ENCODE measurements at regions not wholly inside any gene's neighbourhood (a gene's known extent, or its start where the extent isn't known, plus 50 kb on each side); places are given as distances from the start of the nearest gene placed in this dataset.

GRCh38 chr9:135242406-135242805, 154.9 kb downstream of the OLFM1 start:
- Histone ChIP-seq H3K79me2 (replicated peaks; ENCODE audit: insufficient read depth, low read length) (no peaks in the 10 kb centered on the region), H4K20me1 (ENCODE audit: insufficient read depth) (no peaks in the 10 kb centered on the region), H3K9me3 (ENCODE audit: low read length) (no peaks in the 10 kb centered on the region), H3K36me3 (ENCODE audit: insufficient read depth, low read length) (no peaks in the 10 kb centered on the region), H3F3A (ENCODE audit: insufficient read depth, low read length, poor library complexity, severe bottlenecking) (no peaks in the 10 kb centered on the region), H3K9ac (ENCODE audit: low read length) (no peak overlapping the region), H3K4me2 (ENCODE audit: low read length) (no peak overlapping the region), H3K27me3 (ENCODE audit: insufficient read depth, low read depth, low read length) (no peaks in the 10 kb centered on the region), H3K9me2 (ENCODE audit: insufficient read depth, low read length) (no peaks in the 10 kb centered on the region), H3K4me3 (ENCODE audit: low read length) (no peak overlapping the region), H2AFZ (ENCODE audit: low read depth, low read length) (no peak overlapping the region), H3K27ac (ENCODE audit: low read length) (no peak overlapping the region)
- TF ChIP-seq SMC3 (conservative IDR thresholded peaks at IDR 0.05; ENCODE audit: poor library complexity) (no peak), TAF1 (IDR thresholded peaks at IDR 0.05; ENCODE audit: low read depth) (no peak), EP300 (conservative IDR thresholded peaks at IDR 0.05; ENCODE audit: poor library complexity, severe bottlenecking) (no peak), POLR2AphosphoS5 (IDR thresholded peaks at IDR 0.05) (no peak), MXI1 (conservative IDR thresholded peaks at IDR 0.05; ENCODE audit: poor library complexity, severe bottlenecking) (no peak), RAD21 (conservative IDR thresholded peaks at IDR 0.05) (no peak), EZH2 (IDR thresholded peaks at IDR 0.05; ENCODE audit: borderline replicate concordance, insufficient read depth, low read length, poor library complexity, severe bottlenecking) (no peak)
- TF ChIP-seq, protein P1, sequence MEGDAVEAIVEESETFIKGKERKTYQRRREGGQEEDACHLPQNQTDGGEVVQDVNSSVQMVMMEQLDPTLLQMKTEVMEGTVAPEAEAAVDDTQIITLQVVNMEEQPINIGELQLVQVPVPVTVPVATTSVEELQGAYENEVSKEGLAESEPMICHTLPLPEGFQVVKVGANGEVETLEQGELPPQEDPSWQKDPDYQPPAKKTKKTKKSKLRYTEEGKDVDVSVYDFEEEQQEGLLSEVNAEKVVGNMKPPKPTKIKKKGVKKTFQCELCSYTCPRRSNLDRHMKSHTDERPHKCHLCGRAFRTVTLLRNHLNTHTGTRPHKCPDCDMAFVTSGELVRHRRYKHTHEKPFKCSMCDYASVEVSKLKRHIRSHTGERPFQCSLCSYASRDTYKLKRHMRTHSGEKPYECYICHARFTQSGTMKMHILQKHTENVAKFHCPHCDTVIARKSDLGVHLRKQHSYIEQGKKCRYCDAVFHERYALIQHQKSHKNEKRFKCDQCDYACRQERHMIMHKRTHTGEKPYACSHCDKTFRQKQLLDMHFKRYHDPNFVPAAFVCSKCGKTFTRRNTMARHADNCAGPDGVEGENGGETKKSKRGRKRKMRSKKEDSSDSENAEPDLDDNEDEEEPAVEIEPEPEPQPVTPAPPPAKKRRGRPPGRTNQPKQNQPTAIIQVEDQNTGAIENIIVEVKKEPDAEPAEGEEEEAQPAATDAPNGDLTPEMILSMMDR (IDR thresholded peaks at IDR 0.05; ENCODE audit: poor library complexity, severe bottlenecking): no peak
- TF ChIP-seq, protein P2, sequence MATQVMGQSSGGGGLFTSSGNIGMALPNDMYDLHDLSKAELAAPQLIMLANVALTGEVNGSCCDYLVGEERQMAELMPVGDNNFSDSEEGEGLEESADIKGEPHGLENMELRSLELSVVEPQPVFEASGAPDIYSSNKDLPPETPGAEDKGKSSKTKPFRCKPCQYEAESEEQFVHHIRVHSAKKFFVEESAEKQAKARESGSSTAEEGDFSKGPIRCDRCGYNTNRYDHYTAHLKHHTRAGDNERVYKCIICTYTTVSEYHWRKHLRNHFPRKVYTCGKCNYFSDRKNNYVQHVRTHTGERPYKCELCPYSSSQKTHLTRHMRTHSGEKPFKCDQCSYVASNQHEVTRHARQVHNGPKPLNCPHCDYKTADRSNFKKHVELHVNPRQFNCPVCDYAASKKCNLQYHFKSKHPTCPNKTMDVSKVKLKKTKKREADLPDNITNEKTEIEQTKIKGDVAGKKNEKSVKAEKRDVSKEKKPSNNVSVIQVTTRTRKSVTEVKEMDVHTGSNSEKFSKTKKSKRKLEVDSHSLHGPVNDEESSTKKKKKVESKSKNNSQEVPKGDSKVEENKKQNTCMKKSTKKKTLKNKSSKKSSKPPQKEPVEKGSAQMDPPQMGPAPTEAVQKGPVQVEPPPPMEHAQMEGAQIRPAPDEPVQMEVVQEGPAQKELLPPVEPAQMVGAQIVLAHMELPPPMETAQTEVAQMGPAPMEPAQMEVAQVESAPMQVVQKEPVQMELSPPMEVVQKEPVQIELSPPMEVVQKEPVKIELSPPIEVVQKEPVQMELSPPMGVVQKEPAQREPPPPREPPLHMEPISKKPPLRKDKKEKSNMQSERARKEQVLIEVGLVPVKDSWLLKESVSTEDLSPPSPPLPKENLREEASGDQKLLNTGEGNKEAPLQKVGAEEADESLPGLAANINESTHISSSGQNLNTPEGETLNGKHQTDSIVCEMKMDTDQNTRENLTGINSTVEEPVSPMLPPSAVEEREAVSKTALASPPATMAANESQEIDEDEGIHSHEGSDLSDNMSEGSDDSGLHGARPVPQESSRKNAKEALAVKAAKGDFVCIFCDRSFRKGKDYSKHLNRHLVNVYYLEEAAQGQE (IDR thresholded peaks at IDR 0.05; ENCODE audit: borderline replicate concordance): no peak

DNA sequence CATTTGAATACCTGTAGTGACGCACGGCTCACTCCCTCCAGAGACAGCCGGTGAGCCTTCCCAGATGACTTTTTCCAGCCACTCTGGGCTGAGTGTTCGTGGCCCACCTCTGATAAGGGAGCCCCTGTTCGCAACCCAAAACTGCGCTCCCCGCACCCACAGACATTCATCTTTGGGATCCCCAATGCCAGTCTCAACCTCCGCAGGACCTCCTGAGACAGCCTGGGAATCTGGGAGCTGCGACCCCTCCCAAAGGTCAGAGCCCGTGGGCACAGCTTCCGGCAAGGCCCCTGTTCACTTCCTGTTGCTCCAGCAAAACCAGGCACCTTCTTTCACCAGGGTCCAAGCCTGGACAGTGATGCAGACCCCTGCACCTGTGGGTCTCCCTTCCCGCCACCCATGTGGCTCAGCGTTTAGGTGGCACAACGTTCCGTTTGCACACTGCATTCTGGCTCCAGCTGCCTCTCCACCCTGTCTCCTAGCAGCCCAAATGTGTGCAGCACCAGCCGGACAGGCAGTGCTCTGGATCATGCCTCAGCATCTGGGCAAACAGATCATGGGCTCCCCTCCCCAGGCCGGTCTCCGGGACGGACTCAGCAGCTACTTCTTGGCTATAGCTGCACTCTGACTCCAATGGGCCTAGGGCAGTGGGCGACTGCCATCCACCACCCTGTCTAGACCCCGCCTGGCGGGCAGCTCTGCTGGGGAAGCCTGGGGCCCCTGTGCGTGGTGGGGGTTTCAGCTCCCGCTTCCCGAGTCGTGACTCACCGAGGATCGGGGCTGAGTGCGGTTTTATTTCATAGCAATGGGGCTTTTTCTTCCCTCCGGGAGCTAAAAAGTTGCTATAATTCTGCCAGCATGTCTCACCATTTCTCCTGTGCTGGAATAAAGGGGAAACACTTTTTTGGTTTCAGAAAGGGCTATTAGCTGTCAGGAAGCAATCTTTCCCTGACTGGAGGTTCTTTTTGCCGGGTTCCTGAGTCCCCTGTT, 156.0 kb downstream of the OLFM1 start:
- Histone ChIP-seq H3K79me2 (replicated peaks; ENCODE audit: insufficient read depth, low read length) (no peaks in the 10 kb centered on the region), H3K4me3 (ENCODE audit: low read length) (no peak overlapping the region), H3K27me3 (ENCODE audit: insufficient read depth, low read depth, low read length) (no peaks in the 10 kb centered on the region), H3F3A (ENCODE audit: insufficient read depth, low read length, poor library complexity, severe bottlenecking) (no peaks in the 10 kb centered on the region), H3K27ac (ENCODE audit: low read length) (no peak overlapping the region), H3K9me2 (ENCODE audit: insufficient read depth, low read length) (no peaks in the 10 kb centered on the region), H3K9ac (ENCODE audit: low read length) (no peak overlapping the region), H3K4me2 (ENCODE audit: low read length) (no peak overlapping the region), H2AFZ (ENCODE audit: low read depth, low read length) (no peak overlapping the region), H3K9me3 (ENCODE audit: low read length) (no peaks in the 10 kb centered on the region), H4K20me1 (ENCODE audit: insufficient read depth) (no peaks in the 10 kb centered on the region), H3K36me3 (ENCODE audit: insufficient read depth, low read length) (no peaks in the 10 kb centered on the region)
- TF ChIP-seq EZH2 (IDR thresholded peaks at IDR 0.05; ENCODE audit: borderline replicate concordance, insufficient read depth, low read length, poor library complexity, severe bottlenecking) (no peak), MXI1 (conservative IDR thresholded peaks at IDR 0.05; ENCODE audit: poor library complexity, severe bottlenecking) (no peak), TAF1 (IDR thresholded peaks at IDR 0.05; ENCODE audit: low read depth) (no peak), SMC3 (conservative IDR thresholded peaks at IDR 0.05; ENCODE audit: poor library complexity) (no peak), POLR2AphosphoS5 (IDR thresholded peaks at IDR 0.05) (no peak), EP300 (conservative IDR thresholded peaks at IDR 0.05; ENCODE audit: poor library complexity, severe bottlenecking) (no peak), RAD21 (conservative IDR thresholded peaks at IDR 0.05) (no peak)
- TF ChIP-seq, protein P2 (IDR thresholded peaks at IDR 0.05; ENCODE audit: borderline replicate concordance): no peak
- TF ChIP-seq, protein P1 (IDR thresholded peaks at IDR 0.05; ENCODE audit: poor library complexity, severe bottlenecking): no peak
